HUES48 (cell line): ENCODE measurements at regions not wholly inside any gene's neighbourhood (a gene's known extent, or its start where the extent isn't known, plus 50 kb on each side); places are given as distances from the start of the nearest gene placed in this dataset.
A peak's percentile ranks its signal among the peaks of the same experiment; 100 is the strongest.

Experiments used
- H3K27ac ChIP-seq: one replicate; pipeline ENCODE4 v1.7.0; 2013; ENCODE audit warnings: low read depth, low read length, inconsistent platforms
- H3K27me3 ChIP-seq: 2 replicates; pipeline ENCODE4 v1.6.1; 2013; ENCODE audit warnings: mild to moderate bottlenecking, low read length; ENCODE audit not compliant: control insufficient read depth, insufficient read depth
- H3K36me3 ChIP-seq: 2 replicates; pipeline ENCODE4 v1.6.1; 2013; ENCODE audit warnings: low read length; ENCODE audit not compliant: control insufficient read depth, insufficient read depth
- H3K4me1 ChIP-seq: 2 replicates; pipeline ENCODE4 v1.6.1; 2013; ENCODE audit warnings: mild to moderate bottlenecking, low read length; ENCODE audit not compliant: control insufficient read depth, insufficient read depth
- H3K4me3 ChIP-seq: 2 replicates; pipeline ENCODE4 v1.5.1; 2013; ENCODE audit warnings: mild to moderate bottlenecking, low read depth, low read length
- H3K9ac ChIP-seq: 2 replicates; pipeline ENCODE4 v1.6.1; 2013; ENCODE audit warnings: mild to moderate bottlenecking, low read depth, low read length, moderate library complexity
- H3K9me3 ChIP-seq: 2 replicates; pipeline ENCODE4 v1.6.1; 2013; ENCODE audit warnings: low read length; ENCODE audit not compliant: control insufficient read depth, insufficient read depth

DNA sequence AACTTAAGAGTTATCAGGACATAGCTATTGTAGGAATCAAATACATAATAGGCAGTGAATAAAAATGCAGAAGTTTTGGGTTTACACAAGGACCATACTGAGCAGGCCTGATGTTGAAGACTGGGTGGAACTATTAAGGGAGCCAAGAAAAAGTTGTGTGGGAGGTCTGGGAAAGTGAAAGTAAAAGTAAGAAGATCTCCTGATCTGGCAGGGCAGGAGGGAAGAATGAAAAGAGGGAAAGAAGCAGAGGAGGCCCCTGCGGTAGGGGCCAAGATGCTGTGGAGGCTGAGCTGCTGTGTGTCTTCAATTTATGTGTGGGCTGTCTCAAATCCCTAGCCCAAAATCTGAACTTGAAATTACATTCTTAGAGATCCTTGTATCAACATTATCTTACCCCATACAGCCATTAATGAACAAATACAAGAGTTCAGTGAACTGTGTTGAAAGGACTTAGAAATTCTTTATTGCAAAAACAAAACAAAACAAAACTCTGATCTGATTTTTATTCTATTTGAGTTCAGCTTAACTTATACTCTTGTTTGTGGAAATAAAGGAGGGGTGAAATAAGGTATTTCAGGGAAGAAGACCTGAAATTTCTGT is 1183.8 kb downstream of the HACE1 start:
- peaks cover 5% of the 10 kb centered on the region for H3K9me3 ChIP-seq
- no peaks in the 10 kb centered on the region for H3K27me3 ChIP-seq
- no peak overlapping the region for H3K27ac ChIP-seq
- H3K4me1 ChIP-seq, result no peaks in the 10 kb centered on the region
- no peak overlapping the region for H3K4me3 ChIP-seq
- no peak overlapping the region for H3K9ac ChIP-seq
- no peaks in the 10 kb centered on the region for H3K36me3 ChIP-seq

DNA sequence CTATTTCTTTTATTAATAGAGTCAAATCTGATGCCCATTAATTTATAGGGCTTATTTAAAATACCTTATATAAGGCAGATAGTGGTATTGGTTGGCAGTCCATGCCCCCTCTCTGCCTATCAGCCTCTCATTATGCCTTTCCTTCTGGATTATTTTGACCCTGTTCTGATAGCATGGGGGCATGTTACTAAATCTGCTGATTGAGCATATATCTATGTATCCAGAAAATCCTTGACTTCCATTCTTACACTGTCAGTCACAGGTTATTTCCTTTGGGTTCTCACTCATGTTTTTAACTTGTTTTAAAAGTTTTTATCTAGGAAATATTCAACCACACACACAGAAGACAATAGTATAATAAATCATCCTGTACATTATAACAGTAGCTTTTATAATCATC is 1184.9 kb downstream of the HACE1 start:
- Histone ChIP-seq H3K9me3 (peaks cover 5% of the 10 kb centered on the region), H3K9ac (no peak overlapping the region), H3K4me3 (no peak overlapping the region), H3K27ac (no peak overlapping the region), H3K36me3 (no peaks in the 10 kb centered on the region), H3K4me1 (no peaks in the 10 kb centered on the region), H3K27me3 (no peaks in the 10 kb centered on the region)

DNA sequence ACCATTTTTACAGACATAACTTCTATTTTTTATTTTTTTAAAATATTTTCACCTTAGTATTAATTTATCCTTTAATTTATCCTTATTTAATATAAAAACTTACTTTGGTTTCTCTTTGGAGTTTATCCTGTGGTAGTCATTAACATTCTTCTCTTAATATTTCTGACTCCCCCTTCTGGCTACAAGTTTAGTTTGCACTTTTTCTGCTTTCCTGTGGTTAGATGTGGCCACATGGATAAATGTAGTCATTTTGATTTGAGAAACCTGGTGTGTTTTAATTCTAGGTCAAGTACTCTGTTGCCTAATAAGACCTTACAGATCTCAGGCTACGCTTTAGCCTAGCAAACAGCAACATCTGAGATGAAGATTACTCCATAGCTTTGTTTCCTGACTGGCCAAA is 1187.5 kb downstream of the HACE1 start:
- H3K9ac ChIP-seq, result no peak overlapping the region
- H3K9me3 ChIP-seq, result peaks cover under 1% of the 10 kb centered on the region; the same call in 1 of the 2 replicates
- no peaks in the 10 kb centered on the region for H3K4me1 ChIP-seq
- H3K4me3 ChIP-seq, result no peak overlapping the region
- no peak overlapping the region for H3K27ac ChIP-seq
- no peaks in the 10 kb centered on the region for H3K27me3 ChIP-seq
- H3K36me3 ChIP-seq, result no peaks in the 10 kb centered on the region

DNA sequence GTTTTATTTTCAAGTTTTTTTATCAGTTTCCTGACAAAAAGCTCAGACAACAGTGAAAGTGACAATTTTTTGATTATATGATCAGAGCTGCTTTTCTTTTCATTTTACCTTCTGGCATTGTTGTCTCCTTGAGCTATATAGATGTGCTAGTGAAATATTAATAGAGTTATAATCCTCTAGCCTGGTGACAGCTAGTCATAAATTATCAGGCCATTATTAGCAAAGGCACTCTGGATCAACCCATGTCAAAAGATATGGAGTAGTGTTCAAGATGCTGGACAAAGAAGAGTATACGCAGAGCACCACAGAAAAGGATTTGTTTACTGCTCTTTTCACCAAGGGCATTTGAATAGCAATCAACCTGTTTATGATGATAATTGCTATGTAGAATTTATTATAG is 1230.1 kb downstream of the HACE1 start:
- Histone ChIP-seq H3K27me3 (no peaks in the 10 kb centered on the region), H3K9me3 (no peaks in the 10 kb centered on the region), H3K36me3 (no peaks in the 10 kb centered on the region), H3K4me3 (no peak overlapping the region), H3K9ac (no peak overlapping the region), H3K27ac (no peak overlapping the region), H3K4me1 (no peaks in the 10 kb centered on the region)

DNA sequence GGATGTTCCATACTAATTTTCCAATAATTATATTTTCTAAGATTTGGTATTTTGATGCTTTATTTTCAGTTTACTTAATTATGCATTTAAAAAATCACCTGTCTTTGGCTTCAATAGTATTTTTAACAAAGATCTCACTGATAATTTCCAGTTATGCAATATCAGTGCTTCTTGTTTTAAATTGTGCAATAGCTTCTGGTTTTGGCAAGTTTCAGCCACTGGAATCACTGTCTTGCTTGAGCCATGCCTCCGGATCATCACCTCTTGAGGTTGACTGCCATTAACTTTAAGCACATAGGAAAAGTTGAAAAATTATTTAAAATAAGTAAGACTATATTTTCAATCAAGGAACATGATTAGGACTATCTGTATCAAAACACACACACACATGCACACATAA is 1242.1 kb downstream of the HACE1 start:
- Histone ChIP-seq H3K27ac (no peak overlapping the region), H3K36me3 (no peaks in the 10 kb centered on the region), H3K9ac (no peak overlapping the region), H3K9me3 (no peaks in the 10 kb centered on the region), H3K4me1 (no peaks in the 10 kb centered on the region), H3K4me3 (no peak overlapping the region), H3K27me3 (no peaks in the 10 kb centered on the region)

DNA sequence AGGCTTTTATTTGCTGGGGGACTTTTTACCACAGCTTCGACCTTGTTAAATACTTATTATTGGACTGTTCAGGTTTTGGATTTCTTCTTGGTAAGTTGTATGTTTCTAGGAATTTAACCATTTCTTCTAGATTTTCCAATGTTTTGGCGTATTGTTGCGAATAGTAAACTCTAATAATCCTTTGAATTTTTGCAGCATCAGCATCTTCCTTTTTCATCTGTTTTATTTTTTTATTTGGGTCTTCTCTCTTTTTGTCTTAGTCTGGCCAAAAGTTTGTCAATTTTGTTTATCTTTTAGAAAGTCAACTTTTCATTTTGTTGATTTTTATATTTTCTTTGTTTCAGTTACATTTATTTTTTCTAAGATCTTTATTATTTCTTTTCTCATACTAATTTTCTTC is 1272.0 kb downstream of the HACE1 start:
- no peak overlapping the region for H3K9ac ChIP-seq
- no peak overlapping the region for H3K27ac ChIP-seq
- no peak overlapping the region for H3K4me3 ChIP-seq

DNA sequence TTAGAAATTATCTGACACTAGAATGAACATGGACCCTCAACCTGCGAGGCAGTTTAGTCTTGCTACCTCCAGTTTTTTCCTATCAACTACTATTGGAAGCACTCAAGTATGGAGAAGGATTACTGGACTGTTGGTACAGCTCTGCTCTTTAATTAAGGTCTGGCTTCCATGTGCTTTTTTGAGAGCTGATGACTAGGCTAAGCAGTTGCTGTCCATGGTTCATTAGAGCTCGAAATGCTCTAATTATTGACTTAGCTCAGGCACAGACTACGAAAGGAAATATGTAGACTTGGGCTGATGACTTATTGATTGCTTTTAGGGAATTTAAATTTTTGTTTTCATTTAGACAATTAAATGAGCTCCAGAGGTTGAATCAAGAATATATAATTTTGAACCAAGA is 1281.6 kb downstream of the HACE1 start:
- no peak overlapping the region for H3K9ac ChIP-seq
- H3K36me3 ChIP-seq, result no peaks in the 10 kb centered on the region
- H3K27me3 ChIP-seq, result no peaks in the 10 kb centered on the region
- H3K4me3 ChIP-seq, result no peak overlapping the region
- H3K4me1 ChIP-seq, result no peaks in the 10 kb centered on the region
- H3K9me3 ChIP-seq, result no peaks in the 10 kb centered on the region
- H3K27ac ChIP-seq, result no peak overlapping the region

More for the DNA sequence above, 1272.0 kb downstream of the HACE1 start:
- Histone ChIP-seq H3K36me3 (no peaks in the 10 kb centered on the region), H3K4me1 (no peaks in the 10 kb centered on the region), H3K27me3 (no peaks in the 10 kb centered on the region), H3K9me3 (no peaks in the 10 kb centered on the region)

DNA sequence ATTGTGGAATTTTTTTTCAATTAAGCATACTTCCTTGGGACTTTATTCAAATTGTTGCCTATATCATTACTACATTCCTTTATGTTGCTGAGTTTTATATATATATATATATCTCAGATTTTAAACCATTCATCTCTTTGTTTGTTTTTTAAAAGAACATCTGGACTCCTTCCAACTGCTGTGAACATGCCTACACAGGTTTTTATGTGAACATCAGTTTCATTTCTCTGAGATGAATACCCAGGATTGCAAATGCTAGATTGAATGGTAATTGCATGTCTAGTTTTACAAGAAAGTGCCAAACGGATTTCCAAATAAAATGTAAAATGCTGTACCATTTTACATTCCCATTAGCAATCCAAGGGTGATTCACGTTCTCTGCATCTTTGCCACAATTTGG is 1289.3 kb downstream of the HACE1 start:
- H3K9me3 ChIP-seq, result no peaks in the 10 kb centered on the region
- no peaks in the 10 kb centered on the region for H3K36me3 ChIP-seq
- no peak overlapping the region for H3K9ac ChIP-seq
- H3K4me3 ChIP-seq, result no peak overlapping the region
- no peaks in the 10 kb centered on the region for H3K4me1 ChIP-seq
- no peak overlapping the region for H3K27ac ChIP-seq
- H3K27me3 ChIP-seq, result no peaks in the 10 kb centered on the region

DNA sequence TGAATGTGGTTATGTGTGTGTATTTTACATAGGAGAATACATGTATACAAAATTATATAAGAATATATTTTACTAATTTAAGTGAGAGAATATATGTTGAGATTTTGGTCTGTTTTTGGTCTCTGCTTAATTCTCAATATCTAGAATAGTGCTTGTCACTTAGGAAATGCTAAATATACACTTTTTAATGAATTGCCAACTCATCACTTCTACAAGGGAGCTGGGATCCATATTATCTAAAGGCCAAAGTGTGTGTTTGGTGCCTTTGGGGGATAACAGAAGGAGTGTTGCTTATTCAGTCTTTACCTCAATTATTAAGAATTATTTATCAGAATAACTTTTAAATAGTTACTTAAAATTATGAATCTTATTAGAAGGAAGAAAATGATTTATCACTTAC is 1304.8 kb downstream of the HACE1 start:
- Histone ChIP-seq H3K36me3 (no peaks in the 10 kb centered on the region), H3K4me1 (no peaks in the 10 kb centered on the region), H3K4me3 (no peak overlapping the region), H3K9me3 (no peaks in the 10 kb centered on the region), H3K27ac (no peak overlapping the region), H3K27me3 (no peaks in the 10 kb centered on the region), H3K9ac (no peak overlapping the region)

DNA sequence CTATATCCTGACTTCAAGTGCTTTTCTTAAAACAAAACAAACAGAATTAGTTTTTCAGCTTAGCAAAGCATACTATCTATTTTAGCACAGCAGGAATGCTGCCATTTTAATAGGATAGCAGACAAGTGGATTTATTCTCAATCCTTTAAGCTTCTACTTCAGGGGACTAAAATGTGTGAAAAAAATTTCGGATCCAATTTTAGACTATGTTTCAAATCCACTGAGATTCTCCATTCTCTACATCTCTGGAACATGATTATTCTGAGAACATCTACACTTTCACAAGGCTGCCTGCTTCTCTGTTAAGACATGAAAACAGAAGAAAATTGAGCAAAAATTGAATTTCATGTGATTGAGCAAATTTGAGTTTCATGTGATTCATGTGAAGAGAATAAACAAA is 1321.3 kb downstream of the HACE1 start:
- Histone ChIP-seq H3K36me3 (no peaks in the 10 kb centered on the region), H3K27me3 (no peaks in the 10 kb centered on the region), H3K27ac (no peak overlapping the region), H3K4me1 (peaks cover 22% of the 10 kb centered on the region), H3K9ac (no peak overlapping the region), H3K4me3 (no peak overlapping the region), H3K9me3 (no peaks in the 10 kb centered on the region)

DNA sequence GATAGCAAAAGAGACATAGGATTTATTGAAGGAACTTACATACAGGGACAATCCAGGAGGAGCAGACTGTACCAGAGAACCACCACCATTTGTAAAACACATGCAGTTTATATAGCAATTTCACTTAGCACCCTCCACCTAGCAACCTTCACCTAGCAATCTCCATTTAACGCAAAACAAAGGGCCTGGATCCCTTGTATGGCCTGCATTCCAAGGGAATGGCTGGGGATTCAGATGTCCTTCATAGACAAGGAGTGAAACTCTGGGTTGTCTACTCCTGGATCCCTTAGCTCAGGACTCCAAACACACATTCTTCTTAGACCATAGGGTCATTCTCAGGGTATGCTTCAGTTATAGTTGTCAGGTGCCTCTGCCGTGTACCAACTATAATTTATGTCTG is 1324.9 kb downstream of the HACE1 start:
- H3K4me1 ChIP-seq, result peaks cover 26% of the 10 kb centered on the region
- no peak overlapping the region for H3K4me3 ChIP-seq
- peak overlapping the region; percentile 69 for H3K27ac ChIP-seq
- no peak overlapping the region for H3K9ac ChIP-seq
- no peaks in the 10 kb centered on the region for H3K9me3 ChIP-seq
- H3K27me3 ChIP-seq, result no peaks in the 10 kb centered on the region
- no peaks in the 10 kb centered on the region for H3K36me3 ChIP-seq

DNA sequence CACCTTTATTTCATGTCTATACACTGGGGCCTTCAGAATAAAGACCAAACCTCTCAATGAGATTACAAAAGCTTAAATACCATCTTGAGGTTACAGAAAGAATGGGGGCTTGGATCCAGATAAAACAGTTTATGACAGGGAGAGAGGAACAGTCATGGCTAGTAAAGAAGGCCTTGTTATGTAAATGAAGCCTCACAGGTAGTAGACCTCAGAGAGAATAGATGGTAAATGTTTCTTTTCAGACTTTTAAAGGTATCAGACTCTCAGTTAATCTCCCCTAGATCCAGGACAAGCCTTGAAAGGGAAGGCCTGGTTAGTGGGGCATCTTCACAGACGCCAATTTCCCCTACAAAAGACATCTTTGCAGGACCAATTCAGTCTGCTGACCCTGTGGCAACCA is 1325.6 kb downstream of the HACE1 start:
- Histone ChIP-seq H3K9ac (no peak overlapping the region), H3K27me3 (no peaks in the 10 kb centered on the region), H3K36me3 (no peaks in the 10 kb centered on the region), H3K27ac (peak overlapping the region; percentile 69), H3K9me3 (no peaks in the 10 kb centered on the region), H3K4me1 (peaks cover 26% of the 10 kb centered on the region), H3K4me3 (no peak overlapping the region)
